H1 (cell line): ENCODE measurements at regions not wholly inside any gene's neighbourhood (a gene's known extent, or its start where the extent isn't known, plus 50 kb on each side); places are given as distances from the start of the nearest gene placed in this dataset.

Experiments used
- ASH2L ChIP-seq: fragments of 200-600, 300-600 bp; sonication (generic); IDR thresholded peaks from one replicate; pipeline ENCODE4 v1.7.1; 2017; ENCODE audit warnings: low read length
- CHD2 ChIP-seq: IDR thresholded peaks from 2 replicates; pipeline ENCODE4 v1.6.1; 2012; ENCODE audit warnings: low read length, improper control_type of control experiment
- CTCF ChIP-seq, 3 experiments: IDR thresholded peaks; 1 replicate in 2 of 3; 2 replicates in 1 of 3; pipeline versions ENCODE4 v1.5.1 to v1.6.1; 2011; ENCODE audit warnings: low read length in 3 of 3, mild to moderate bottlenecking in 3 of 3, inconsistent platforms in 2 of 3, low read depth in 1 of 3, moderate library complexity in 1 of 3; ENCODE audit not compliant: insufficient read depth in 1 of 3; ENCODE audit errors: control extremely low read depth in 1 of 3
- EP300 ChIP-seq, 2 experiments: IDR thresholded peaks; 1 replicate in 1 of 2; 2 replicates in 1 of 2; pipeline ENCODE4 v1.6.1; 2011 to 2012; ENCODE audit warnings: low read depth in 2 of 2, low read length in 2 of 2, mild to moderate bottlenecking in 2 of 2, borderline replicate concordance in 1 of 2, inconsistent platforms in 1 of 2, moderate library complexity in 1 of 2
- FOSL1 ChIP-seq: IDR thresholded peaks from 2 replicates; pipeline ENCODE4 v1.6.1; 2011; ENCODE audit warnings: mild to moderate bottlenecking, low read depth, low read length, moderate library complexity; ENCODE audit not compliant: insufficient read depth
- GTF2F1 ChIP-seq: IDR thresholded peaks from 2 replicates; pipeline ENCODE4 v1.6.1; 2012; ENCODE audit warnings: low read depth, low read length, improper control_type of control experiment, borderline replicate concordance
- RXRA ChIP-seq: IDR thresholded peaks from 2 replicates; pipeline ENCODE4 v1.6.1; 2011; ENCODE audit warnings: low read depth, mild to moderate bottlenecking, low read length, moderate library complexity; ENCODE audit not compliant: insufficient read depth
- YY1 ChIP-seq: IDR thresholded peaks from 2 replicates; pipeline ENCODE4 v1.6.1; 2011; ENCODE audit warnings: low read depth, mild to moderate bottlenecking, low read length

DNA sequence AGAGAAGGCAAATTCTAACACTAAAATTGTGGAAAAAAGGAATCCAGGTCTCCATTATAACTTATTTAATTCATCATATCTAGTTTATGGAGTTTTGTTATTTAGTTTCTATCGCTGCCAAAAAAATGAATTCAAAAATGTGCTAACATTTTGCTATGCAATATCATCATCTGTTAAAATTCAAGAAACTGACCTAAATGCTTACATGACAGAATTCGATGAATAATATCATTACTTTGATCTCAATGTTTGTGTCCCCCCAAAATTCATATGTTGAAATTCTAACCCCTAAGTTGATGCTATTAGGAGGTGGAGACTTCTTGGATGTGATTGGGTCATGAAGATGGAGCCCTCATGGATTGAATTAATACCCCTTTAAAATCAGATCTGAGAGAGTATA is 775.0 kb downstream of the PCDH17 start:
- TF ChIP-seq CTCF (IDR thresholded peaks at IDR 0.05; ENCODE audit: control extremely low read depth in 1 of 3, insufficient read depth in 1 of 3, low read depth in 1 of 3, low read length in 3 of 3) (no peak), YY1 (no peak), GTF2F1 (no peak), RXRA (no peak), ASH2L (no peak), CHD2 (no peak), FOSL1 (no peak), EP300 (IDR thresholded peaks at IDR 0.05; ENCODE audit: borderline replicate concordance in 1 of 2, low read depth in 2 of 2, low read length in 2 of 2) (no peak)
